GM23248 (cell line): ENCODE measurements at regions not wholly inside any gene's neighbourhood (a gene's known extent, or its start where the extent isn't known, plus 50 kb on each side); places are given as distances from the start of the nearest gene placed in this dataset.

ENCODE experiments used
- DNase-seq: peaks from one replicate; pipeline ENCODE4 v3.0.0-alpha.2; 2015
- H2AFZ ChIP-seq: fragments of 200-600 bp; sonication (generic); 2 replicates; pipeline ENCODE4 v1.6.1; 2016; ENCODE audit warnings: antibody characterized with exemption
- H3F3A ChIP-seq: fragments of 200-600 bp; sonication (generic); 2 replicates; pipeline ENCODE4 v1.6.1; 2016; ENCODE audit warnings: mild to moderate bottlenecking, antibody characterized with exemption, mixed run types; ENCODE audit not compliant: insufficient read depth
- H3K27ac ChIP-seq: fragments of 200-600 bp; sonication (generic); 2 replicates; pipeline ENCODE4 v1.5.1; 2016; ENCODE audit warnings: mild to moderate bottlenecking
- H3K27me3 ChIP-seq: fragments of 200-600 bp; sonication (generic); replicated peaks from 2 replicates; pipeline ENCODE4 v1.6.1; 2016; ENCODE audit warnings: mild to moderate bottlenecking; ENCODE audit not compliant: insufficient read depth
- H3K36me3 ChIP-seq: fragments of 200-600 bp; sonication (generic); 2 replicates; pipeline ENCODE4 v1.6.1; 2016; ENCODE audit warnings: low read depth, mild to moderate bottlenecking
- H3K4me1 ChIP-seq: fragments of 200-600 bp; sonication (generic); 2 replicates; pipeline ENCODE4 v1.6.1; 2016; ENCODE audit warnings: mild to moderate bottlenecking; ENCODE audit not compliant: insufficient read depth
- H3K4me2 ChIP-seq: fragments of 200-600 bp; sonication (generic); one replicate; pipeline ENCODE4 v1.6.1; 2016; ENCODE audit warnings: mild to moderate bottlenecking; ENCODE audit not compliant: unreplicated experiment
- H3K4me3 ChIP-seq: fragments of 200-600 bp; sonication (generic); 2 replicates; pipeline ENCODE4 v1.5.1; 2016; ENCODE audit warnings: mild to moderate bottlenecking
- H3K79me2 ChIP-seq: fragments of 200-600 bp; sonication (generic); 2 replicates; pipeline ENCODE4 v1.6.1; 2016; ENCODE audit warnings: mild to moderate bottlenecking; ENCODE audit not compliant: insufficient read depth
- H3K9ac ChIP-seq: fragments of 200-600 bp; sonication (generic); 2 replicates; pipeline ENCODE4 v1.6.1; 2016; ENCODE audit warnings: mild to moderate bottlenecking
- H3K9me2 ChIP-seq: fragments of 200-600 bp; sonication (generic); 2 replicates; pipeline ENCODE4 v1.6.1; 2016; ENCODE audit warnings: mixed run types, mild to moderate bottlenecking, moderate library complexity; ENCODE audit not compliant: insufficient read depth
- H3K9me3 ChIP-seq: fragments of 200-600 bp; sonication (generic); one replicate; pipeline ENCODE4 v1.6.1; 2017; ENCODE audit warnings: low read depth
- H4K20me1 ChIP-seq: fragments of 200-600 bp; sonication (generic); 2 replicates; pipeline ENCODE4 v1.6.0; 2016; ENCODE audit not compliant: insufficient read depth
- EZH2 ChIP-seq: fragments of 200-600 bp; sonication (generic); IDR thresholded peaks from 2 replicates; pipeline ENCODE4 v1.6.1; 2018; ENCODE audit warnings: antibody characterized with exemption, mild to moderate bottlenecking; ENCODE audit not compliant: insufficient read depth, poor library complexity, severe bottlenecking
- EZH2phosphoT487 ChIP-seq: fragments of 200-600 bp; sonication (generic); IDR thresholded peaks from 2 replicates; pipeline ENCODE4 v1.6.1; 2018; ENCODE audit warnings: antibody characterized with exemption, moderate library complexity, mild to moderate bottlenecking, low read depth; ENCODE audit not compliant: insufficient read depth
- WGBS, 2 experiments: methylation state at CpG; one replicate each; pipeline ENCODE4 v1.1.6; 2015 to 2017; ENCODE audit warnings: low lambda C conversion rate in 2 of 2, low coverage in 1 of 2; ENCODE audit errors: missing lambda C conversion rate in 2 of 2; 5-methylcytosine and 5-hydroxymethylcytosine counted together
- in situ Hi-C: fragments of 300-500 bp; cut with MboI; formaldehyde crosslinking; loops from 2 replicates; pipeline ENCODE4 v1.15.0; 2020

- Histone ChIP-seq H3K4me2 (no peak overlapping the region), H3K79me2 (no peaks in the 10 kb centered on the region), H3K9me2 (no peaks in the 10 kb centered on the region), H3K9me3 (no peaks in the 10 kb centered on the region), H3K4me3 (no peak overlapping the region), H3K4me1 (no peaks in the 10 kb centered on the region), H3K27me3 (no peaks in the 10 kb centered on the region), H3K27ac (no peak overlapping the region), H2AFZ (no peak overlapping the region), H3F3A (no peaks in the 10 kb centered on the region), H4K20me1 (no peaks in the 10 kb centered on the region), H3K36me3 (no peaks in the 10 kb centered on the region), H3K9ac (no peak overlapping the region)
- in situ Hi-C loops = no loop called here
- DNase-seq = no peak
- 39 to 40% methylated on average over 4 of the region's 4 CpGs for WGBS, 2 experiments
- no peak for TF ChIP-seq EZH2phosphoT487
Observed at GRCh38 chr12:9383585-9383984, 175.4 kb upstream of the PZP start.

GRCh38 chr12:9381619-9382018, 173.4 kb upstream of the PZP start:
- H3F3A ChIP-seq = no peaks in the 10 kb centered on the region
- no peak overlapping the region for H3K27ac ChIP-seq
- no peak overlapping the region for H3K4me2 ChIP-seq
- H3K9me3 ChIP-seq = no peaks in the 10 kb centered on the region
- H2AFZ ChIP-seq = no peak overlapping the region
- no peaks in the 10 kb centered on the region for H4K20me1 ChIP-seq
- in situ Hi-C loops = no loop called here
- H3K27me3 ChIP-seq = no peaks in the 10 kb centered on the region; the same call in 1 of the 2 replicates
- no peaks in the 10 kb centered on the region for H3K79me2 ChIP-seq
- no peaks in the 10 kb centered on the region for H3K36me3 ChIP-seq
- no peak overlapping the region for H3K9ac ChIP-seq
- TF ChIP-seq EZH2 (no peak), EZH2phosphoT487 (no peak)
- no peak overlapping the region for H3K4me3 ChIP-seq
- H3K4me1 ChIP-seq = no peaks in the 10 kb centered on the region
- DNase-seq = no peak
- 55 to 61% methylated on average over 2 of the region's 2 CpGs for WGBS, 2 experiments
- no peaks in the 10 kb centered on the region for H3K9me2 ChIP-seq

GRCh38 chr12:9380650-9381049, 172.5 kb upstream of the PZP start:
- Histone ChIP-seq H3K79me2 (no peaks in the 10 kb centered on the region), H3K9ac (no peak overlapping the region), H2AFZ (no peak overlapping the region), H3K27ac (no peak overlapping the region), H3K4me3 (no peak overlapping the region), H3K27me3 (peaks cover 1% of the 10 kb centered on the region; the same call in 1 of the 2 replicates), H3K36me3 (no peaks in the 10 kb centered on the region), H4K20me1 (no peaks in the 10 kb centered on the region), H3K4me1 (no peaks in the 10 kb centered on the region), H3F3A (no peaks in the 10 kb centered on the region), H3K4me2 (no peak overlapping the region), H3K9me2 (no peaks in the 10 kb centered on the region), H3K9me3 (no peaks in the 10 kb centered on the region)
- 23 to 34% methylated on average over 4 of the region's 4 CpGs for WGBS, 2 experiments
- no peak for TF ChIP-seq EZH2phosphoT487
- TF ChIP-seq EZH2 = no peak
- in situ Hi-C loops = no loop called here
- no peak for DNase-seq

- Histone ChIP-seq H3K27ac (no peak overlapping the region), H3K4me1 (no peaks in the 10 kb centered on the region), H3K79me2 (no peaks in the 10 kb centered on the region), H3K9me2 (no peaks in the 10 kb centered on the region), H3K9me3 (no peaks in the 10 kb centered on the region), H3K9ac (no peak overlapping the region), H3K27me3 (peaks cover 8% of the 10 kb centered on the region; the same call in 1 of the 2 replicates), H3K4me2 (no peak overlapping the region), H3F3A (no peaks in the 10 kb centered on the region), H2AFZ (no peak overlapping the region), H3K4me3 (no peak overlapping the region), H4K20me1 (no peaks in the 10 kb centered on the region), H3K36me3 (no peaks in the 10 kb centered on the region)
- 51 to 53% methylated on average over 9 to 11 of the region's 11 CpGs for WGBS, 2 experiments
- TF ChIP-seq EZH2 (no peak), EZH2phosphoT487 (no peak)
- in situ Hi-C loops = no loop called here
- no peak for DNase-seq
Observed at GRCh38 chr12:9379023-9379742, 171.0 kb upstream of the PZP start.
